Stomach (tissue), 4 donors: ENCODE measurements at regions not wholly inside any gene's neighbourhood (a gene's known extent, or its start where the extent isn't known, plus 50 kb on each side); places are given as distances from the start of the nearest gene placed in this dataset.

Experiments
- CTCF ChIP-seq, 7 experiments: fragments of 450-650 bp in 4 of 7; fragments of 200-600 bp in 3 of 7; sonication (generic) in 3 of 7; IDR thresholded peaks; one replicate each; pipeline ENCODE4 v1.5.1; 2016 to 2019; ENCODE audit warnings: antibody characterized with exemption in 7 of 7, control low read depth in 2 of 7, mild to moderate bottlenecking in 1 of 7
- EP300 ChIP-seq: sonication (generic); formaldehyde crosslinking; IDR thresholded peaks from one replicate; pipeline ENCODE4 v1.6.1; 2017; ENCODE audit warnings: antibody characterized with exemption
- POLR2A ChIP-seq, 4 donors: fragments of 450-650 bp; IDR thresholded peaks; one replicate each; pipeline ENCODE4 v1.6.1; 2016; ENCODE audit warnings: antibody characterized with exemption in 4 of 4, control low read depth in 2 of 4, mild to moderate bottlenecking in 1 of 4, moderate library complexity in 1 of 4
- POLR2AphosphoS5 ChIP-seq, 3 donors: sonication (generic); formaldehyde crosslinking; IDR thresholded peaks; one replicate each; pipeline ENCODE4 v1.6.1; 2016; ENCODE audit warnings: antibody characterized with exemption in 3 of 3

GRCh38 chr1:102615896-102616295 lies 492.4 kb downstream of the COL11A1 start:
- TF ChIP-seq POLR2A (IDR thresholded peaks at IDR 0.05) (no peak), CTCF (IDR thresholded peaks at IDR 0.05) (no peak), EP300 (no peak), POLR2AphosphoS5 (IDR thresholded peaks at IDR 0.05) (no peak)
